ENCODE measurements at regions not wholly inside any gene's neighbourhood (a gene's known extent, or its start where the extent isn't known, plus 50 kb on each side); places are given as distances from the start of the nearest gene placed in this dataset.
A peak's percentile ranks its signal among the peaks of the same experiment; 100 is the strongest.

- intact Hi-C loops (cut with micrococcal nuclease) = no loop called here
- CTCF ChIA-PET = no interaction called here
These were observed 395.2 kb downstream of the BCL11A start for GRCh38 chr2:60158262-60158661.

GRCh38 chr2:60157283-60157682, 396.2 kb downstream of the BCL11A start:
- no peaks in the 10 kb centered on the region for H3K27me3 ChIP-seq (replicated peaks in 1 of 4; ENCODE audit: control extremely low read depth in 1 of 4, control insufficient read depth in 3 of 4, insufficient read depth in 4 of 4, low read length in 3 of 4)
- H3K27ac Mint-ChIP-seq = no peak overlapping the region
- no peaks in the 10 kb centered on the region for H3K36me3 ChIP-seq (replicated peaks in 1 of 2; ENCODE audit: control extremely low read depth in 1 of 2, control insufficient read depth in 1 of 2, extremely low read depth in 1 of 2, insufficient read depth in 2 of 2, low read length in 1 of 2)
- ChIA-PET CTCF (no interaction called here), POLR2A (no interaction called here)
- H3K4me2 ChIP-seq (replicated peaks; ENCODE audit: low read depth, low read length, poor library complexity, severe bottlenecking) = no peak overlapping the region
- H3K4me1 ChIP-seq (ENCODE audit: control insufficient read depth in 2 of 2, insufficient read depth in 2 of 2, low read length in 2 of 2) = peaks cover 10% of the 10 kb centered on the region in 2 donors
- H2AFZ ChIP-seq (ENCODE audit: insufficient read depth, low read depth, low read length, poor library complexity, severe bottlenecking) = no peak overlapping the region
- no CpG with 5 or more reads among the region's 1 CpG for WGBS (ENCODE audit: insufficient coverage)
- no peaks in the 10 kb centered on the region for H3K27me3 Mint-ChIP-seq
- H3K4me3 ChIP-seq (ENCODE audit: control extremely low read depth in 1 of 5, extremely low read depth in 1 of 5, insufficient read depth in 1 of 5, low read depth in 2 of 5, low read length in 4 of 5) = no peak overlapping the region
- DNase-seq = no peak
- H4K20me1 ChIP-seq (ENCODE audit: control insufficient read depth, insufficient read depth, low read length, poor library complexity, severe bottlenecking) = no peaks in the 10 kb centered on the region
- no peak overlapping the region for H3K9ac ChIP-seq (ENCODE audit: low read length)
- H3K4me3 Mint-ChIP-seq = no peak overlapping the region
- peaks cover 3% of the 10 kb centered on the region for H3K9me3 Mint-ChIP-seq (ENCODE audit: insufficient read depth)
- peaks cover 0 to 7% (median 4%) of the 10 kb centered on the region in 3 donors for H3K9me3 ChIP-seq (ENCODE audit: control extremely low read depth in 1 of 3, control insufficient read depth in 2 of 3, insufficient read depth in 1 of 3, low read length in 2 of 3)
- no peak for TF ChIP-seq CTCF (IDR thresholded peaks at IDR 0.05)
- no peak for TF ChIP-seq EZH2 (IDR thresholded peaks at IDR 0.05; ENCODE audit: borderline replicate concordance, insufficient read depth, low read depth, low read length, poor library complexity, severe bottlenecking)
- H3K4me1 Mint-ChIP-seq = peaks cover 24% of the 10 kb centered on the region
- no peaks in the 10 kb centered on the region for H3K79me2 ChIP-seq (ENCODE audit: control insufficient read depth, insufficient read depth, low read length)
- no peak for ATAC-seq (ENCODE audit: low read depth)
- intact Hi-C loops (cut with micrococcal nuclease) = no loop called here
- H3K27ac ChIP-seq (ENCODE audit: low read length in 2 of 2) = no peak overlapping the region

More at GRCh38 chr2:60158262-60158661, 395.2 kb downstream of the BCL11A start:
- DNase-seq = no peak
- Mint-ChIP-seq H3K4me1 (peaks cover 24% of the 10 kb centered on the region), H3K4me3 (no peak overlapping the region), H3K27ac (no peak overlapping the region), H3K9me3 (ENCODE audit: insufficient read depth) (no peaks in the 10 kb centered on the region), H3K27me3 (no peaks in the 10 kb centered on the region)
- Histone ChIP-seq H3K27me3 (replicated peaks in 1 of 4; ENCODE audit: control extremely low read depth in 1 of 4, control insufficient read depth in 3 of 4, insufficient read depth in 4 of 4, low read length in 3 of 4) (no peaks in the 10 kb centered on the region), H3K4me3 (ENCODE audit: control extremely low read depth in 1 of 5, extremely low read depth in 1 of 5, insufficient read depth in 1 of 5, low read depth in 2 of 5, low read length in 4 of 5) (no peak overlapping the region), H3K27ac (ENCODE audit: low read length in 2 of 2) (no peak overlapping the region), H3K4me2 (replicated peaks; ENCODE audit: low read depth, low read length, poor library complexity, severe bottlenecking) (no peak overlapping the region), H4K20me1 (ENCODE audit: control insufficient read depth, insufficient read depth, low read length, poor library complexity, severe bottlenecking) (no peaks in the 10 kb centered on the region), H3K9me3 (ENCODE audit: control extremely low read depth in 1 of 3, control insufficient read depth in 2 of 3, insufficient read depth in 1 of 3, low read length in 2 of 3) (peaks cover 0 to 1% (median 0%) of the 10 kb centered on the region in 3 donors), H3K36me3 (replicated peaks in 1 of 2; ENCODE audit: control extremely low read depth in 1 of 2, control insufficient read depth in 1 of 2, extremely low read depth in 1 of 2, insufficient read depth in 2 of 2, low read length in 1 of 2) (no peaks in the 10 kb centered on the region), H2AFZ (ENCODE audit: insufficient read depth, low read depth, low read length, poor library complexity, severe bottlenecking) (peak overlapping the region; percentile 4), H3K4me1 (ENCODE audit: control insufficient read depth in 2 of 2, insufficient read depth in 2 of 2, low read length in 2 of 2) (peaks cover 10% of the 10 kb centered on the region in 2 donors), H3K79me2 (ENCODE audit: control insufficient read depth, insufficient read depth, low read length) (no peaks in the 10 kb centered on the region), H3K9ac (ENCODE audit: low read length) (no peak overlapping the region)
- no peak for ATAC-seq (ENCODE audit: low read depth)
- POLR2A ChIA-PET = no interaction called here
- WGBS (ENCODE audit: insufficient coverage) = no CpG with 5 or more reads among the region's 1 CpG
- TF ChIP-seq EZH2 (IDR thresholded peaks at IDR 0.05; ENCODE audit: borderline replicate concordance, insufficient read depth, low read depth, low read length, poor library complexity, severe bottlenecking) = no peak
- no peak for TF ChIP-seq CTCF (IDR thresholded peaks at IDR 0.05)
